ENCODE measurements at regions not wholly inside any gene's neighbourhood (a gene's known extent, or its start where the extent isn't known, plus 50 kb on each side); places are given as distances from the start of the nearest gene placed in this dataset.

GRCh38 chr5:89946508-89946907, 463.0 kb downstream of the CETN3 start:
- no peak for ATAC-seq
- intact Hi-C loops (cut with DNase I), result no loop called here

GRCh38 chr5:89942171-89942570, 467.4 kb downstream of the CETN3 start:
- H3K4me1 ChIP-seq, result no peaks in the 10 kb centered on the region
- TF ChIP-seq POLR2A (IDR thresholded peaks at IDR 0.05) (no peak), CTCF (IDR thresholded peaks at IDR 0.05) (no peak)
- no peak overlapping the region for H3K4me3 ChIP-seq
- no peak overlapping the region for H3K27ac ChIP-seq
- intact Hi-C loops (cut with DNase I), result no loop called here
- ATAC-seq, result no peak
- DNase-seq, result no peak
- H3K9me3 ChIP-seq, result no peaks in the 10 kb centered on the region
- WGBS (ENCODE audit: insufficient coverage, low coverage, low lambda C conversion rate, missing lambda C conversion rate), result 58% methylated on average over 1 of the region's 1 CpG
- no peaks in the 10 kb centered on the region for H3K27me3 ChIP-seq
- no peaks in the 10 kb centered on the region for H3K36me3 ChIP-seq

More at GRCh38 chr5:89946508-89946907, 463.0 kb downstream of the CETN3 start:
- no peak for TF ChIP-seq POLR2A (IDR thresholded peaks at IDR 0.05)
- TF ChIP-seq CTCF (IDR thresholded peaks at IDR 0.05), result no peak
- Histone ChIP-seq H3K9me3 (no peaks in the 10 kb centered on the region), H3K4me1 (no peaks in the 10 kb centered on the region), H3K4me3 (no peak overlapping the region), H3K27me3 (no peaks in the 10 kb centered on the region), H3K27ac (no peak overlapping the region), H3K36me3 (no peaks in the 10 kb centered on the region)
- DNase-seq, result no peak
- WGBS (ENCODE audit: insufficient coverage, low coverage, low lambda C conversion rate, missing lambda C conversion rate), result 36% methylated on average over 4 of the region's 4 CpGs

- intact Hi-C loops (cut with DNase I), result no loop called here
- ATAC-seq, result no peak
- WGBS (ENCODE audit: insufficient coverage, low coverage, low lambda C conversion rate, missing lambda C conversion rate), result 54% methylated on average over 3 of the region's 3 CpGs
Observed at GRCh38 chr5:89936576-89936975, 473.0 kb downstream of the CETN3 start.

GRCh38 chr5:89934069-89934468, 475.5 kb downstream of the CETN3 start:
- no peak overlapping the region for H3K27ac ChIP-seq
- intact Hi-C loops (cut with DNase I), result no loop called here
- no peak for TF ChIP-seq POLR2A (IDR thresholded peaks at IDR 0.05)
- no peak for TF ChIP-seq CTCF (IDR thresholded peaks at IDR 0.05)
- H3K27me3 ChIP-seq, result no peaks in the 10 kb centered on the region
- no peaks in the 10 kb centered on the region for H3K9me3 ChIP-seq
- no peak for DNase-seq
- no peak for ATAC-seq
- no peaks in the 10 kb centered on the region for H3K36me3 ChIP-seq
- H3K4me1 ChIP-seq, result no peaks in the 10 kb centered on the region
- WGBS (ENCODE audit: insufficient coverage, low coverage, low lambda C conversion rate, missing lambda C conversion rate), result 66% methylated on average over 4 of the region's 4 CpGs
- no peak overlapping the region for H3K4me3 ChIP-seq

More at GRCh38 chr5:89936576-89936975, 473.0 kb downstream of the CETN3 start:
- TF ChIP-seq POLR2A (IDR thresholded peaks at IDR 0.05) (no peak), CTCF (IDR thresholded peaks at IDR 0.05) (no peak)
- Histone ChIP-seq H3K4me3 (no peak overlapping the region), H3K36me3 (no peaks in the 10 kb centered on the region), H3K9me3 (no peaks in the 10 kb centered on the region), H3K4me1 (no peaks in the 10 kb centered on the region), H3K27ac (no peak overlapping the region), H3K27me3 (no peaks in the 10 kb centered on the region)
- DNase-seq, result no peak

- ATAC-seq, result no peak
- H3K4me3 ChIP-seq, result no peak overlapping the region
- no peak for DNase-seq
- TF ChIP-seq POLR2A (IDR thresholded peaks at IDR 0.05) (no peak), CTCF (IDR thresholded peaks at IDR 0.05) (no peak)
- 37% methylated on average over 2 of the region's 2 CpGs for WGBS (ENCODE audit: insufficient coverage, low coverage, low lambda C conversion rate, missing lambda C conversion rate)
- no peaks in the 10 kb centered on the region for H3K36me3 ChIP-seq
- intact Hi-C loops (cut with DNase I), result no loop called here
- H3K27ac ChIP-seq, result no peak overlapping the region
- H3K27me3 ChIP-seq, result no peaks in the 10 kb centered on the region
- H3K9me3 ChIP-seq, result no peaks in the 10 kb centered on the region
- no peaks in the 10 kb centered on the region for H3K4me1 ChIP-seq
Observed at GRCh38 chr5:89932771-89933181, 476.8 kb downstream of the CETN3 start.
